NT2/D1 (cell line): ENCODE measurements at regions not wholly inside any gene's neighbourhood (a gene's known extent, or its start where the extent isn't known, plus 50 kb on each side); places are given as distances from the start of the nearest gene placed in this dataset.

ENCODE experiments used
- YY1 ChIP-seq: IDR thresholded peaks from 2 replicates; pipeline ENCODE4 v1.6.1; 2011; ENCODE audit not compliant: insufficient read length, insufficient read depth
- ZNF274 ChIP-seq: IDR thresholded peaks from 2 replicates; pipeline ENCODE4 v1.6.1; 2011; ENCODE audit warnings: mild to moderate bottlenecking, low read depth, low read length

DNA sequence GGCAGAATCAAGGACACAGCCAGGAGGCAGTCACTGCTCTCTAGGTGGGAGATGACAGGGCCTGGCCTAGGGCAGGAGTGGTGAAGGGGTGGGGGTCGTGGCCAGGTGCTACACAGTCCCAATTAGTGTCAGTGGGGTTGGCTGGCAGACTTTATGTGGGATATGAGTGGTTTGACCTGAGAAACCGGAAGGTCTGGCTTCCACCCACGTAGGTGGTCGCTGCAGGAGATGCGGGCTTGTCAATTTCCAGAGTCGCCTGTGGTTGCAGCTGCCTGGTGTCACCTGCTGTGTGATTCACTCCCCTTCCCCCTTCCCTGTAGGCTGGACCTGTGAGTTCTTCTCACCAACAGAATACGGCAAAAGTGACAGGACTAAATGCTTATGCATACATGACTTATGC is 124.3 kb downstream of the KLF6 start:
- TF ChIP-seq YY1, result no peak
- TF ChIP-seq ZNF274, result no peak
